ENCODE measurements at regions not wholly inside any gene's neighbourhood (a gene's known extent, or its start where the extent isn't known, plus 50 kb on each side); places are given as distances from the start of the nearest gene placed in this dataset.

DNA sequence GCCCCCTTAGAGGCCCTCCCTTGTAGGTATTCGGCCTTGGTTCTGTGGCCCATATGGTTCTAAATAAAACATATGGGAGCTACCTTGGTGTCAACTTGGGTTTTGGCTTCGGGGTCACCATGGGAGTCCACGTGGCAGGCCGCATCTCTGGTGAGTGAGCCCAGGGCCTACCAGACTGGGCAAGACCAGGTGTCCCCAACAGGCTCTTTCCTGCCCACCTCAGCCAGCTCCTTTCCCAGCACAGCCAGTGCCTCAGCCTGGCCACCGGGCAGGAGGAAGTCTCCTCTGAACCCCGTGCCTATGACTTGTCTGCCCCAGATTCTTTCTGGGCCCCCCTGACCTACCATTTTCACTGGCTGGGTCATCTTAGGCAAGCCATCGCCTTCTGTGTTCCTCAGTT is 268.8 kb upstream of the TEKT4 start:
- TF ChIP-seq POLR2AphosphoS5 (IDR thresholded peaks at IDR 0.05; ENCODE audit: low read depth, low read length) (no peak), SIN3A (IDR thresholded peaks at IDR 0.05; ENCODE audit: borderline replicate concordance, insufficient read depth, low read length) (no peak), REST (IDR thresholded peaks at IDR 0.05; ENCODE audit: insufficient read depth in 1 of 2, low read depth in 2 of 2, low read length in 2 of 2) (no peak), TAF1 (IDR thresholded peaks at IDR 0.05; ENCODE audit: borderline replicate concordance, insufficient read depth, low read length) (no peak), FOXP2 (optimal IDR thresholded peaks at IDR 0.05; ENCODE audit: borderline replicate concordance, extremely low read depth, extremely low read length, insufficient read depth) (no peak)

DNA sequence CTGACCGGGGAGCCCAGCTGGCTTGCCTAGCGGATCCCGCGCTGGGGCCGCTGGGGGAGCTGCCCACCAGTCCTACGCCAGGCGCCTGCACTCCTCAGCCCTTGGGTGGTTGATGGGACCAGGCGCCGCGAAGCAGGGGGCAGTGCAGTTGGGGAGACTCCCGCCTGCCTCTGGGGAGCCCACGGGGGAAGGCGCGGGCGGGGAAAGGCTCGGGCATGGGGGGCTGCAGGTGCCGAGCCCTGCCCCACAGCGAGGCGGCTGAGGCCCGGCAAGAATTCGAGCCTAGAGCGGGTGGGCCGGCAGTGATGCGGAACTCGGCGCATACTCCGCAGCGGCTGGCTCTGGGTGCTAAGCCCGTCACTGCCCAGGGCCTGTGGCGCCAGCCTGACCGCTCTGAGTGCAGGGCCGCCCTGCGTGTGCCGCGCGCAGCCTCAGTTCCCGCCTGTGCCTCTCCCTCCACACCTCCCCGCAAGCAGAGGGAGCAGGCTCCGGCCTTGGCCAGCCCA is 249.1 kb upstream of the TEKT4 start:
- TF ChIP-seq REST (IDR thresholded peaks at IDR 0.05; ENCODE audit: insufficient read depth in 1 of 2, low read depth in 2 of 2, low read length in 2 of 2): no peak
- TF ChIP-seq FOXP2 (optimal IDR thresholded peaks at IDR 0.05; ENCODE audit: borderline replicate concordance, extremely low read depth, extremely low read length, insufficient read depth): no peak
- TF ChIP-seq SIN3A (IDR thresholded peaks at IDR 0.05; ENCODE audit: borderline replicate concordance, insufficient read depth, low read length): no peak
- TF ChIP-seq TAF1 (IDR thresholded peaks at IDR 0.05; ENCODE audit: borderline replicate concordance, insufficient read depth, low read length): no peak
- TF ChIP-seq POLR2AphosphoS5 (IDR thresholded peaks at IDR 0.05; ENCODE audit: low read depth, low read length): no peak

- TF ChIP-seq TAF1 (IDR thresholded peaks at IDR 0.05; ENCODE audit: borderline replicate concordance, insufficient read depth, low read length) (no peak), REST (IDR thresholded peaks at IDR 0.05; ENCODE audit: insufficient read depth in 1 of 2, low read depth in 2 of 2, low read length in 2 of 2) (no peak), POLR2AphosphoS5 (IDR thresholded peaks at IDR 0.05; ENCODE audit: low read depth, low read length) (no peak), FOXP2 (optimal IDR thresholded peaks at IDR 0.05; ENCODE audit: borderline replicate concordance, extremely low read depth, extremely low read length, insufficient read depth) (no peak), SIN3A (IDR thresholded peaks at IDR 0.05; ENCODE audit: borderline replicate concordance, insufficient read depth, low read length) (no peak)
Measured at GRCh38 chr2:94725543-94725942, 145.7 kb upstream of the TEKT4 start.

- TF ChIP-seq TAF1 (IDR thresholded peaks at IDR 0.05; ENCODE audit: borderline replicate concordance, insufficient read depth, low read length) (no peak), POLR2AphosphoS5 (IDR thresholded peaks at IDR 0.05; ENCODE audit: low read depth, low read length) (no peak), REST (IDR thresholded peaks at IDR 0.05; ENCODE audit: insufficient read depth in 1 of 2, low read depth in 2 of 2, low read length in 2 of 2) (no peak), FOXP2 (optimal IDR thresholded peaks at IDR 0.05; ENCODE audit: borderline replicate concordance, extremely low read depth, extremely low read length, insufficient read depth) (no peak), SIN3A (IDR thresholded peaks at IDR 0.05; ENCODE audit: borderline replicate concordance, insufficient read depth, low read length) (no peak)
Measured at GRCh38 chr2:94753466-94753998, 117.7 kb upstream of the TEKT4 start.
